ENCODE measurements at regions not wholly inside any gene's neighbourhood (a gene's known extent, or its start where the extent isn't known, plus 50 kb on each side); places are given as distances from the start of the nearest gene placed in this dataset.

DNA sequence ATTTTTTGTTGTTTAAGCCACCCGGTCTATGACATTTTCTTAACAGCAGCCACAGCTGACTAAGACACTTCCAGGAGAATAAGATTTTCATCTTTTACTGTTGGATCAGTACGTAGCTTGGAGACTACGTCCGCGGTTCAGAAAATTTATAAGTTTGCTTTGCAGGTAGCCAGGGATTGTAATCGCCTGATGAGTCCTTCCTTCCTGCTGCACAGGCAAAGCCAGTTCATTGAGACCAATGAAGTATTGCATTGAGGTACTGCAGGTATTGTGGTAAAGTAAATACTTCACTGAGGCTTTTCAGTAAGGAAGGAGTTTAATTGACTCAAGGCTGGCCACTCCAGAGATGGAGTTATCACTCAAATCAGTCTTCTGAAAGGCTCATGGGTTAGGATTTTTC lies 269.4 kb upstream of the ELAC2 start (continued):
- TF ChIP-seq, protein P1, sequence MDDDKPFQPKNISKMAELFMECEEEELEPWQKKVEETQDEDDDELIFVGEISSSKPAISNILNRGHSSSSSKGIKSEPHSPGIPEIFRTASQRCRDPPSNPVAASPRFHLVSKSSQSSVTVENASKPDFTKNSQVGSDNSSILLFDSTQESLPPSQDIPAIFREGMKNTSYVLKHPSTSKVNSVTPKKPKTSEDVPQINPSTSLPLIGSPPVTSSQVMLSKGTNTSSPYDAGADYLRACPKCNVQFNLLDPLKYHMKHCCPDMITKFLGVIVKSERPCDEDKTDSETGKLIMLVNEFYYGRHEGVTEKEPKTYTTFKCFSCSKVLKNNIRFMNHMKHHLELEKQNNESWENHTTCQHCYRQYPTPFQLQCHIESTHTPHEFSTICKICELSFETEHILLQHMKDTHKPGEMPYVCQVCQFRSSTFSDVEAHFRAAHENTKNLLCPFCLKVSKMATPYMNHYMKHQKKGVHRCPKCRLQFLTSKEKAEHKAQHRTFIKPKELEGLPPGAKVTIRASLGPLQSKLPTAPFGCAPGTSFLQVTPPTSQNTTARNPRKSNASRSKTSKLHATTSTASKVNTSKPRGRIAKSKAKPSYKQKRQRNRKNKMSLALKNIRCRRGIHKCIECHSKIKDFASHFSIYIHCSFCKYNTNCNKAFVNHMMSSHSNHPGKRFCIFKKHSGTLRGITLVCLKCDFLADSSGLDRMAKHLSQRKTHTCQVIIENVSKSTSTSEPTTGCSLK (tag by site-specific recombination; IDR thresholded peaks at IDR 0.05): no peak
- no peak for TF ChIP-seq ZNF670 (tag by site-specific recombination; IDR thresholded peaks at IDR 0.05; ENCODE audit: low read depth)
- TF ChIP-seq, protein P2, sequence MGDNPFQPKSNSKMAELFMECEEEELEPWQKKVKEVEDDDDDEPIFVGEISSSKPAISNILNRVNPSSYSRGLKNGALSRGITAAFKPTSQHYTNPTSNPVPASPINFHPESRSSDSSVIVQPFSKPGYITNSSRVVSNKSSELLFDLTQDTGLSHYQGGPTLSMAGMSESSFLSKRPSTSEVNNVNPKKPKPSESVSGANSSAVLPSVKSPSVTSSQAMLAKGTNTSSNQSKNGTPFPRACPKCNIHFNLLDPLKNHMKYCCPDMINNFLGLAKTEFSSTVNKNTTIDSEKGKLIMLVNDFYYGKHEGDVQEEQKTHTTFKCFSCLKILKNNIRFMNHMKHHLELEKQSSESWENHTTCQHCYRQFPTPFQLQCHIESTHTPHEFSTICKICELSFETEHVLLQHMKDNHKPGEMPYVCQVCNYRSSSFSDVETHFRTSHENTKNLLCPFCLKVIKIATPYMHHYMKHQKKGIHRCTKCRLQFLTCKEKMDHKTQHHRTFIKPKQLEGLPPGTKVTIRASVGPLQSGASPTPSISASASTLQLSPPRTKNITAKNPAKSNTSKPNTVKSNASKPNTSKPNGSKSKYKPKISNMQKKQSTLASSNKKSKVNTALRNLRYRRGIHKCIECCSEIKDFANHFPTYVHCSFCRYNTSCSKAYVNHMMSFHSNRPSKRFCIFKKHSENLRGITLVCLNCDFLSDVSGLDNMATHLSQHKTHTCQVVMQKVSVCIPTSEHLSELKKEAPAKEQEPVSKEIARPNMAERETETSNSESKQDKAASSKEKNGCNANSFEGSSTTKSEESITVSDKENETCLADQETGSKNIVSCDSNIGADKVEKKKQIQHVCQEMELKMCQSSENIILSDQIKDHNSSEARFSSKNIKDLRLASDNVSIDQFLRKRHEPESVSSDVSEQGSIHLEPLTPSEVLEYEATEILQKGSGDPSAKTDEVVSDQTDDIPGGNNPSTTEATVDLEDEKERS (tag by site-specific recombination; IDR thresholded peaks at IDR 0.05): no peak
- no peak for TF ChIP-seq ZNF707 (tag by site-specific recombination; IDR thresholded peaks at IDR 0.05)
- TF ChIP-seq, protein P3, sequence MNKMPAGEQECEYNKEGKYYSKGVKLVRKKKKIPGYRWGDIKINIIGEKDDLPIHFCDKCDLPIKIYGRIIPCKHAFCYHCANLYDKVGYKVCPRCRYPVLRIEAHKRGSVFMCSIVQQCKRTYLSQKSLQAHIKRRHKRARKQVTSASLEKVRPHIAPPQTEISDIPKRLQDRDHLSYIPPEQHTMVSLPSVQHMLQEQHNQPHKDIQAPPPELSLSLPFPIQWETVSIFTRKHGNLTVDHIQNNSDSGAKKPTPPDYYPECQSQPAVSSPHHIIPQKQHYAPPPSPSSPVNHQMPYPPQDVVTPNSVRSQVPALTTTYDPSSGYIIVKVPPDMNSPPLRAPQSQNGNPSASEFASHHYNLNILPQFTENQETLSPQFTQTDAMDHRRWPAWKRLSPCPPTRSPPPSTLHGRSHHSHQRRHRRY (tag by site-specific recombination; IDR thresholded peaks at IDR 0.05): no peak
- TF ChIP-seq KLF7 (tag by site-specific recombination; IDR thresholded peaks at IDR 0.05; ENCODE audit: borderline replicate concordance): no peak
- TF ChIP-seq, protein P4, sequence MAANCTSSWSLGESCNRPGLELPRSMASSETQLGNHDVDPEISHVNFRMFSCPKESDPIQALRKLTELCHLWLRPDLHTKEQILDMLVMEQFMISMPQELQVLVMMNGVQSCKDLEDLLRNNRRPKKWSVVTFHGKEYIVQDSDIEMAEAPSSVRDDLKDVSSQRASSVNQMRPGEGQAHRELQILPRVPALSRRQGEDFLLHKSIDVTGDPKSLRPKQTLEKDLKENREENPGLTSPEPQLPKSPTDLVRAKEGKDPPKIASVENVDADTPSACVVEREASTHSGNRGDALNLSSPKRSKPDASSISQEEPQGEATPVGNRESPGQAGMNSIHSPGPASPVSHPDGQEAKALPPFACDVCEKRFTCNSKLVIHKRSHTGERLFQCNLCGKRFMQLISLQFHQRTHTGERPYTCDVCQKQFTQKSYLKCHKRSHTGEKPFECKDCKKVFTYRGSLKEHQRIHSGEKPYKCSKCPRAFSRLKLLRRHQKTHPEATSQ (tag by site-specific recombination; IDR thresholded peaks at IDR 0.05): no peak

DNA sequence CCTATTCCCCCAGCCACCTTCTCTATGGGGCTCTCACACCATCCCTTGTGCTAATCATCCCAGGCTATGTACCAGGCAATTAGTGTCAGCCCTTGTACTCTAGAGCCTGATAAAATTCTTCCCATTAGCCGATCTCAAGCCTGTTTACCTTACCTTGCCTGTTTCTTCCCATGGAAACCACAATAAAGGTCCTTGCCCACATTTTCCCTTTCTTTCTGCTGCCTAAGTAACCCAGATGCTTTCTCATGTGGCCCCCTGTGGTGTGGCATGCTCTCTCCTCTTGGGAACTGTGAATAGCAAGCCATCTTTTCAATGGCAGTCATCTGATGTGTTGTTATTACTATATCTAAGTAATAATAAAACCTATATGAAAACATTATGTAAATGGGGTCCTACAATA lies 265.8 kb upstream of the ELAC2 start:
- H3K27ac ChIP-seq (ENCODE audit: extremely low read depth, low read depth, low read length): no peak overlapping the region
- no peaks in the 10 kb centered on the region for H3K4me1 ChIP-seq (ENCODE audit: control insufficient read depth, insufficient read depth, low read length)
- H3K9me3 ChIP-seq (ENCODE audit: control insufficient read depth, insufficient read depth, low read depth, low read length): no peaks in the 10 kb centered on the region
- ChIA-PET POLR2A (no interaction called here), CTCF (no interaction called here)
- H3K4me3 ChIP-seq (ENCODE audit: low read depth, low read length): no peak overlapping the region
- TF ChIP-seq ZNF132 (tag by site-specific recombination; IDR thresholded peaks at IDR 0.05; ENCODE audit: borderline replicate concordance) (no peak), ZNF174 (tag by site-specific recombination; IDR thresholded peaks at IDR 0.05) (no peak), ZFP3 (tag by site-specific recombination; IDR thresholded peaks at IDR 0.05; ENCODE audit: low read depth) (no peak), YY2 (tag by site-specific recombination; IDR thresholded peaks at IDR 0.05) (no peak), ZNF266 (tag by site-specific recombination; IDR thresholded peaks at IDR 0.05; ENCODE audit: low read depth) (no peak), GFI1B (tag by site-specific recombination; IDR thresholded peaks at IDR 0.05) (no peak)
- TF ChIP-seq, protein P5, sequence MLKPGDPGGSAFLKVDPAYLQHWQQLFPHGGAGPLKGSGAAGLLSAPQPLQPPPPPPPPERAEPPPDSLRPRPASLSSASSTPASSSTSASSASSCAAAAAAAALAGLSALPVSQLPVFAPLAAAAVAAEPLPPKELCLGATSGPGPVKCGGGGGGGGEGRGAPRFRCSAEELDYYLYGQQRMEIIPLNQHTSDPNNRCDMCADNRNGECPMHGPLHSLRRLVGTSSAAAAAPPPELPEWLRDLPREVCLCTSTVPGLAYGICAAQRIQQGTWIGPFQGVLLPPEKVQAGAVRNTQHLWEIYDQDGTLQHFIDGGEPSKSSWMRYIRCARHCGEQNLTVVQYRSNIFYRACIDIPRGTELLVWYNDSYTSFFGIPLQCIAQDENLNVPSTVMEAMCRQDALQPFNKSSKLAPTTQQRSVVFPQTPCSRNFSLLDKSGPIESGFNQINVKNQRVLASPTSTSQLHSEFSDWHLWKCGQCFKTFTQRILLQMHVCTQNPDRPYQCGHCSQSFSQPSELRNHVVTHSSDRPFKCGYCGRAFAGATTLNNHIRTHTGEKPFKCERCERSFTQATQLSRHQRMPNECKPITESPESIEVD (tag by site-specific recombination; IDR thresholded peaks at IDR 0.05): no peak
- TF ChIP-seq, protein P6, sequence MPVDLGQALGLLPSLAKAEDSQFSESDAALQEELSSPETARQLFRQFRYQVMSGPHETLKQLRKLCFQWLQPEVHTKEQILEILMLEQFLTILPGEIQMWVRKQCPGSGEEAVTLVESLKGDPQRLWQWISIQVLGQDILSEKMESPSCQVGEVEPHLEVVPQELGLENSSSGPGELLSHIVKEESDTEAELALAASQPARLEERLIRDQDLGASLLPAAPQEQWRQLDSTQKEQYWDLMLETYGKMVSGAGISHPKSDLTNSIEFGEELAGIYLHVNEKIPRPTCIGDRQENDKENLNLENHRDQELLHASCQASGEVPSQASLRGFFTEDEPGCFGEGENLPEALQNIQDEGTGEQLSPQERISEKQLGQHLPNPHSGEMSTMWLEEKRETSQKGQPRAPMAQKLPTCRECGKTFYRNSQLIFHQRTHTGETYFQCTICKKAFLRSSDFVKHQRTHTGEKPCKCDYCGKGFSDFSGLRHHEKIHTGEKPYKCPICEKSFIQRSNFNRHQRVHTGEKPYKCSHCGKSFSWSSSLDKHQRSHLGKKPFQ (tag by site-specific recombination; IDR thresholded peaks at IDR 0.05): no peak
- H3K36me3 ChIP-seq (ENCODE audit: control insufficient read depth in 2 of 2, insufficient read depth in 1 of 2, low read length in 2 of 2): no peaks in the 10 kb centered on the region
